Right kidney (tissue), 1 donor: ENCODE measurements at regions not wholly inside any gene's neighbourhood (a gene's known extent, or its start where the extent isn't known, plus 50 kb on each side); places are given as distances from the start of the nearest gene placed in this dataset.
"Not testable (repeated sequence)": the region's sequence is repeated elsewhere in the genome, so short reads cannot be mapped to it uniquely, and the experiment has no call there.

Source experiments
- DNase-seq: peaks from one replicate; pipeline ENCODE4 v3.0.0-alpha.2; 2016

- DNase-seq, result no peak
These were observed 817.4 kb downstream of the BRD1 start for GRCh38 chr22:49010070-49010863.

- DNase-seq, result no peak
These were observed 818.2 kb downstream of the BRD1 start for GRCh38 chr22:49009359-49010063.

- DNase-seq, result no peak
These were observed 818.9 kb downstream of the BRD1 start for GRCh38 chr22:49008682-49009235.

GRCh38 chr22:49007013-49007653 lies 820.5 kb downstream of the BRD1 start:
- DNase-seq, result no peak

- no peak for DNase-seq
These were observed 821.3 kb downstream of the BRD1 start for GRCh38 chr22:49006207-49007012.

GRCh38 chr22:49005557-49005956 lies 822.1 kb downstream of the BRD1 start:
- no peak for DNase-seq

GRCh38 chr22:49004484-49005399 lies 822.9 kb downstream of the BRD1 start:
- no peak for DNase-seq

- not testable (repeated sequence) for DNase-seq
These were observed 830.1 kb downstream of the BRD1 start for GRCh38 chr22:48997605-48998004.

- no peak for DNase-seq
These were observed 834.0 kb downstream of the BRD1 start for GRCh38 chr22:48993655-48994054.

- DNase-seq, result no peak
These were observed 843.0 kb downstream of the BRD1 start for GRCh38 chr22:48984639-48985038.

- DNase-seq, result no peak
These were observed 845.3 kb downstream of the BRD1 start for GRCh38 chr22:48982321-48982905.

- DNase-seq, result no peak
These were observed 846.2 kb downstream of the BRD1 start for GRCh38 chr22:48981371-48982061.

GRCh38 chr22:48980918-48981317 lies 846.8 kb downstream of the BRD1 start:
- no peak for DNase-seq

- DNase-seq, result no peak
These were observed 847.3 kb downstream of the BRD1 start for GRCh38 chr22:48980409-48980808.

- no peak for DNase-seq
These were observed 848.2 kb downstream of the BRD1 start for GRCh38 chr22:48979482-48979881.

- no peak for DNase-seq
These were observed 850.8 kb downstream of the BRD1 start for GRCh38 chr22:48976556-48977535.

- DNase-seq, result no peak
These were observed 851.8 kb downstream of the BRD1 start for GRCh38 chr22:48975886-48976285.

GRCh38 chr22:48975316-48975741 lies 852.3 kb downstream of the BRD1 start:
- DNase-seq, result no peak
